GM12874 (cell line): ENCODE measurements at regions not wholly inside any gene's neighbourhood (a gene's known extent, or its start where the extent isn't known, plus 50 kb on each side); places are given as distances from the start of the nearest gene placed in this dataset.

ENCODE experiments used
- TF ChIP-seq, protein P1 (sequence below): IDR thresholded peaks from 2 replicates; pipeline ENCODE4 v1.5.1; 2011; ENCODE audit warnings: low read depth, mild to moderate bottlenecking, control low read depth, low read length, moderate library complexity; ENCODE audit not compliant: insufficient read depth

DNA sequence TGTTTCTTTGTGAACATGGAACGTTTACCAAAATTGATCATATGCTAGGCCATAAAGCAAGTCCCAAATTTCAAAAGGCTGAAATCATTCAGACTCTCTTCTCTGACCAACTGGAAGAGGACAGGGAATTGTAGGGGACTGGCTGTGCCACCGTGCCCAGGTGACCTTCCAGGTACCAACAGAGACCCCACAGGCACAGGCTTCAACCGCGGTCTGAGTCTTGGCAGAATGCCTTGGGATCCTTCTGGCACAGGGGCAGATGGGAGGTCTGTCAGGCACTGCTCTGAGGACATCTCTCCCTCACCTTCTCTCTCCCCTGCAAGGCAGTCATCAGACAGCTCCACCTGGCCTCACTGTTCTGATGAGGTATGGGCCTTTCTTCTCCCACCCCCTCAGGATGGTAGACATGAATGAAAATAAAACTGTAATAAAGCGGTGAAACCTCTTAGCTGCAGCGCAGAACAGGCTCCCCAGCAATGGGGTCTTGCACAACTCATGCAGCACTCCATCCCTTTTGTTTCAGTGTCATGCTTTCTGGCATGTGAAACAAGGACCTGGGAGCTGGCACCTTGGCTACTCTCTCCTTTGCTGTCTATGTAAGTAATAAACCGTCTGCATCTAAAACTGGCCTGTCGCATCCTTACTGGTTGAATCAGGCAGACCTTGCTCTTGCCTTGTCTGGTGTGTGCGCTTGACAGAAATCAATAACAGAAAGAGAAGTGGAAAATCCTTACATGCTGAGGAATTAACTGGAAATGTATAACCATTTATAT lies 289.2 kb downstream of the KLF13 start:
- TF ChIP-seq, protein P1, sequence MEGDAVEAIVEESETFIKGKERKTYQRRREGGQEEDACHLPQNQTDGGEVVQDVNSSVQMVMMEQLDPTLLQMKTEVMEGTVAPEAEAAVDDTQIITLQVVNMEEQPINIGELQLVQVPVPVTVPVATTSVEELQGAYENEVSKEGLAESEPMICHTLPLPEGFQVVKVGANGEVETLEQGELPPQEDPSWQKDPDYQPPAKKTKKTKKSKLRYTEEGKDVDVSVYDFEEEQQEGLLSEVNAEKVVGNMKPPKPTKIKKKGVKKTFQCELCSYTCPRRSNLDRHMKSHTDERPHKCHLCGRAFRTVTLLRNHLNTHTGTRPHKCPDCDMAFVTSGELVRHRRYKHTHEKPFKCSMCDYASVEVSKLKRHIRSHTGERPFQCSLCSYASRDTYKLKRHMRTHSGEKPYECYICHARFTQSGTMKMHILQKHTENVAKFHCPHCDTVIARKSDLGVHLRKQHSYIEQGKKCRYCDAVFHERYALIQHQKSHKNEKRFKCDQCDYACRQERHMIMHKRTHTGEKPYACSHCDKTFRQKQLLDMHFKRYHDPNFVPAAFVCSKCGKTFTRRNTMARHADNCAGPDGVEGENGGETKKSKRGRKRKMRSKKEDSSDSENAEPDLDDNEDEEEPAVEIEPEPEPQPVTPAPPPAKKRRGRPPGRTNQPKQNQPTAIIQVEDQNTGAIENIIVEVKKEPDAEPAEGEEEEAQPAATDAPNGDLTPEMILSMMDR: no peak

DNA sequence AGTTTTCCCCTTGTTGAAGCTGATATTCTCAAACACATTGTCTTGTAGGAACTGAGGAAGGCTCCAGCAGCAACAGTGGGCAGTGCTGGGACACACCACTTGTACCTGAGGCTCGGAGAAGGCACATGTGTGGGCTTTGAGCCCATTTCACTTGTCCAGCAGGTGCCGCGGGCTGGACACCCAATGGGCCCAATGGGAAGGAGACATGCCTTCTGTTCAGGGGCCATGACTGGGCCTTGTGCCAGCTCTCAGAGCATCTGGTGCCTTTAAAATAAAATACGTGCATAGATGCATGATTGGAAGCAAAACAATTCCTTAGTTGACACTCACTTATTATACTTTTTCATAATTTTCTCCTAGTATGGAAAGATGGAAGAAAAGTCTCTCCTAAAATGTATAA lies 334.2 kb downstream of the KLF13 start:
- TF ChIP-seq, protein P1: no peak

DNA sequence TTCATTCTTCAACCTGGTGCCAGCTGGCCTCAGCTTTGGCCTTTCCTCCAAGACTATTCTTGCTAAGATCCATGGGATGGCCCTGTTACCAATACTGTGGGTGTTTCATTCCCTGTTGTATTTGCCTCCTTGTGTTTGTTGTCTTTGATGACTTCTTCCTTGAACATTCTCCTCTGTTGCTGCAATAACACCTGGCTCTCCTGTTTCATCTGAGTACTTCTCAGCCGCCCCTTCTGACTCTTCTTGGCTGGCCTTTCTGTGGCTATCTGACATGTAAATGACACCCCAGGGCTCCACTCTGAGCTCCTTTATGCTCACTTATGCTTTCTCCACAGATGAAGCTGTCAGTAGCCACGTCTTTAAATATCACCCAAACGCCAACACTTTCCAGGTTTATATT lies 302.7 kb upstream of the CHRNA7 start:
- TF ChIP-seq, protein P1: no peak

DNA sequence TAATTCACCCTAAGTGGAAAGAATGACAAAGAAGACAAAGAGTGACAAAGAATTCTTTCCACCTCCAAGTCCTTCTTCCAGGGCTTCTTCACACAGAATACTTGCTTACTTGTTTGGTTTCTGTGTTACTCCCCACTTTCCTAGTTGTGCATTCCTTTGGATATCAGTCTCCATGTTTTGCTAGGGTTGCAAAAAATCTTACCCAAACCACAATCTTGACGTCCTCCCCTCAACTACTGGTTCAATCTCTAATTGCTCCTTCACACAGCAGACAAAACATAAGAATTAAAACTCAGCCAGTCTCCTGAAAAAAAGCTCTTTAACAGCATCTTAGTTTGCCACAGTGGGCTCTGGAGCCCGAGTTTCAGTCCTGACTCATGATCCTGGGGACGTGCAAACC lies 297.6 kb upstream of the CHRNA7 start:
- TF ChIP-seq, protein P1: no peak

DNA sequence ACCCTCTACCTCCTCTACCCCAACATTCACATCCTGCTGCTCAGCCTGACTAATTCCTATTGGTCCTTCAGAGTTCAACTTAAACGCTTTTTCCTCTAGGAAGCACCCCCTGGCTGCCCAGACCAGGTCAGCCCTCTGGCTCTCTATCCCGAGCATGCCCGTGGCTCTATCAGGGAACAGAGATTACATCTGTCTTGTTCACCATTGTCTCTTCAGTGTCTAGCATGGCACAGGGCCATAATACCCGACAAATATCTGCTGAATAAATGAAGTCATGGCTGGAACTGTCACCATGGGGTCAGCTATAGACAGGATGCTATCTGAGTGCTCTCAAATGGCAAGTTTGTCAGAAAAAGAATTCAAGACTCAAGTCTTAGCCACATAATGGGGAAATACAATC lies 296.9 kb upstream of the CHRNA7 start:
- TF ChIP-seq, protein P1: no peak

DNA sequence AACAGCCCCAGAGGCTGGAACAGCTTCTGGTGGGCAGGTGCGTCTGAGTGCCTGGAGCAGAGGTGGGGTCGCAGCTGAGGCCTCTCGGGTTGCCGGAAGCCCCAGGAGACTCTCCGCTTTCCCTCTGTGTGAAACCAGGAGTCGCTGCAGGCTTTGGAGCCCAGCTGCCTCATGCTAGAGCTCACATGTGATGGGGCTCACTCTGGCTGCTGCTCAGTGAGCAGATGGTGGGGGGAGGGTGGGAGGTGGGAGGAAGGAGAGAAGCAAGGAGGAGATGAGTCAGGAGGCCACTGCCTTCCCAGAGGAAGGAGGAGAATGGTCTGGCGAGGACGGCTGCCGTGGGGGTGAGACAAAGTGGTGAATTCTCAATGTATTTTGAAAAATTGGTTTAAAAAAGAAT lies 290.1 kb upstream of the CHRNA7 start:
- TF ChIP-seq, protein P1: no peak

DNA sequence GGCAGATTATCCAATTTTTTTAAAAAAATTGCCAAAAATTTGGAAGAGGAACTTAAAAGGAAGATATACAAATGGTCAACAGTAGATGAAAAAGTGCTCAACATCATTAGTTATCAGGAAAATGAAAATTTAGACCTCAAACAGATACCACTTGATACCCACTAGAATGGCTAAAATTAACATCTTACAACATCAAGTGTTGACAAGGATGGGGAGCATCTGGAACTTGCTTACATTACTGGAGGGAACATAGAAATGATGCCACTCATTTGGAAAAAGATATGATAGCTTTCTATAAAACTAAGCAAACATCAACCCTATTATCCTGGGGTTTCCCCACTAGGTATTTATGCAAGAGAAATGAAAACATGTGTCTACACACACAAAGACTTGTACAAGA lies 284.5 kb upstream of the CHRNA7 start:
- TF ChIP-seq, protein P1: no peak
